ENCODE measurements at regions not wholly inside any gene's neighbourhood (a gene's known extent, or its start where the extent isn't known, plus 50 kb on each side); places are given as distances from the start of the nearest gene placed in this dataset.

- H3K36me3 ChIP-seq = no peaks in the 10 kb centered on the region
- no peaks in the 10 kb centered on the region for H3K9me3 ChIP-seq
- no peak for DNase-seq (ENCODE audit: low spot score in 2 of 2)
- H3K27me3 ChIP-seq = no peaks in the 10 kb centered on the region
- no peak overlapping the region for H3K27ac ChIP-seq
- no peak for TF ChIP-seq CTCF (IDR thresholded peaks at IDR 0.05)
- no peak overlapping the region for H3K4me3 ChIP-seq
- H3K4me1 ChIP-seq = peaks cover 0 to 17% of the 10 kb centered on the region in 2 donors
- intact Hi-C loops (cut with DNase I) = no loop called here
These were observed 192.8 kb upstream of the EEA1 start for GRCh38 chr12:93121729-93122488.

GRCh38 chr12:93122569-93123091, 193.5 kb upstream of the EEA1 start:
- Histone ChIP-seq H3K36me3 (no peaks in the 10 kb centered on the region), H3K27me3 (no peaks in the 10 kb centered on the region), H3K4me3 (no peak overlapping the region), H3K4me1 (peaks cover 0 to 18% of the 10 kb centered on the region in 2 donors), H3K9me3 (no peaks in the 10 kb centered on the region), H3K27ac (no peak overlapping the region)
- intact Hi-C loops (cut with DNase I) = no loop called here
- TF ChIP-seq CTCF (IDR thresholded peaks at IDR 0.05) = no peak
- DNase-seq (ENCODE audit: low spot score in 2 of 2) = no peak

GRCh38 chr12:93125126-93125525, 196.0 kb upstream of the EEA1 start:
- Histone ChIP-seq H3K4me3 (no peak overlapping the region), H3K27ac (peak overlapping the region in 1 of 2 donors; percentile 81), H3K27me3 (no peaks in the 10 kb centered on the region), H3K9me3 (no peaks in the 10 kb centered on the region), H3K4me1 (peaks cover 3 to 18% of the 10 kb centered on the region in 2 donors), H3K36me3 (no peaks in the 10 kb centered on the region)
- TF ChIP-seq CTCF (IDR thresholded peaks at IDR 0.05) = no peak
- DNase-seq (ENCODE audit: low spot score in 2 of 2) = peak in 1 of 2 donors; percentile 75
- intact Hi-C loops (cut with DNase I) = loop anchor here (5.0 kb wide), 3 partner anchors 112 to 237 kb away; no protein-coding TSS in a partner anchor

GRCh38 chr12:93126069-93126474, 197.0 kb upstream of the EEA1 start:
- H3K27ac ChIP-seq = peak overlapping the region; percentile 77 to 81
- no peak overlapping the region for H3K4me3 ChIP-seq
- no peak for TF ChIP-seq CTCF (IDR thresholded peaks at IDR 0.05)
- intact Hi-C loops (cut with DNase I) = loop anchor here (2.0 to 5.0 kb wide), 6 partner anchors 65 to 251 kb away; partner anchors contain the start of gene NUDT4
- no peaks in the 10 kb centered on the region for H3K9me3 ChIP-seq
- no peaks in the 10 kb centered on the region for H3K27me3 ChIP-seq
- H3K4me1 ChIP-seq = peaks cover 3 to 18% of the 10 kb centered on the region in 2 donors
- no peak for DNase-seq (ENCODE audit: low spot score in 2 of 2)
- no peaks in the 10 kb centered on the region for H3K36me3 ChIP-seq

- TF ChIP-seq CTCF (IDR thresholded peaks at IDR 0.05) = no peak
- Histone ChIP-seq H3K36me3 (no peaks in the 10 kb centered on the region), H3K4me3 (no peak overlapping the region), H3K9me3 (no peaks in the 10 kb centered on the region), H3K4me1 (peaks cover 3 to 18% of the 10 kb centered on the region in 2 donors), H3K27me3 (no peaks in the 10 kb centered on the region), H3K27ac (peak overlapping the region; percentile 77 to 81)
- peak; percentile 24 to 85 for DNase-seq (ENCODE audit: low spot score in 2 of 2)
- intact Hi-C loops (cut with DNase I) = loop anchor here (2.0 to 5.0 kb wide), 6 partner anchors 64 to 250 kb away; partner anchors contain the start of gene NUDT4
These were observed 198.0 kb upstream of the EEA1 start for GRCh38 chr12:93127107-93127560.
